Peyer's patch (tissue), 4 donors: ENCODE measurements at regions not wholly inside any gene's neighbourhood (a gene's known extent, or its start where the extent isn't known, plus 50 kb on each side); places are given as distances from the start of the nearest gene placed in this dataset.

Experiments
- POLR2A ChIP-seq, 2 donors: fragments of 450-650 bp; IDR thresholded peaks; one replicate each; pipeline ENCODE4 v1.5.1; 2017; ENCODE audit warnings: antibody characterized with exemption in 2 of 2, mild to moderate bottlenecking in 2 of 2, moderate library complexity in 2 of 2
- TF ChIP-seq, protein P1 (sequence below), 6 experiments: fragments of 450-650 bp in 4 of 6; fragments of 200-600 bp in 2 of 6; sonication (generic) in 1 of 6; IDR thresholded peaks; one replicate each; pipeline ENCODE4 v1.5.1; 2017 to 2019; ENCODE audit warnings: antibody characterized with exemption in 6 of 6, mild to moderate bottlenecking in 3 of 6, moderate library complexity in 1 of 6

DNA sequence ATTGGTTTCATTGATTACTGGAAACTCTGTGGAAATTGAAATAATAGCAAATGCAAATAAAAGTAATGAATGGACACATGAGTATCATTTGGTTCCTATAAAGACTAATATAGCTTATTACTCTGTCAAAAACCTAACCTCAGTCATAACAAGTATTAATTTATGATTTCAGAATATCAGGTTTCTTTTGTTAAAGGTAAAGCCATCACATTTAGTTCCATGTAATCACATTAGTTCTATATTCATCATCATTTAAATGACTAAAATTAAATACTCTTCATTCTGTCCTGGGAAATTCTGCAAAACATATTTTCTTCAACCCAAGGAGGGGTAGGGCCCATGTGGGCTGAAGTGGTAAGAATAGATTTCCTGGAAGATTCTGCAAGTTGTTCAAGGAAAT lies 68.2 kb upstream of the ANO3 start:
- TF ChIP-seq, protein P1, sequence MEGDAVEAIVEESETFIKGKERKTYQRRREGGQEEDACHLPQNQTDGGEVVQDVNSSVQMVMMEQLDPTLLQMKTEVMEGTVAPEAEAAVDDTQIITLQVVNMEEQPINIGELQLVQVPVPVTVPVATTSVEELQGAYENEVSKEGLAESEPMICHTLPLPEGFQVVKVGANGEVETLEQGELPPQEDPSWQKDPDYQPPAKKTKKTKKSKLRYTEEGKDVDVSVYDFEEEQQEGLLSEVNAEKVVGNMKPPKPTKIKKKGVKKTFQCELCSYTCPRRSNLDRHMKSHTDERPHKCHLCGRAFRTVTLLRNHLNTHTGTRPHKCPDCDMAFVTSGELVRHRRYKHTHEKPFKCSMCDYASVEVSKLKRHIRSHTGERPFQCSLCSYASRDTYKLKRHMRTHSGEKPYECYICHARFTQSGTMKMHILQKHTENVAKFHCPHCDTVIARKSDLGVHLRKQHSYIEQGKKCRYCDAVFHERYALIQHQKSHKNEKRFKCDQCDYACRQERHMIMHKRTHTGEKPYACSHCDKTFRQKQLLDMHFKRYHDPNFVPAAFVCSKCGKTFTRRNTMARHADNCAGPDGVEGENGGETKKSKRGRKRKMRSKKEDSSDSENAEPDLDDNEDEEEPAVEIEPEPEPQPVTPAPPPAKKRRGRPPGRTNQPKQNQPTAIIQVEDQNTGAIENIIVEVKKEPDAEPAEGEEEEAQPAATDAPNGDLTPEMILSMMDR (IDR thresholded peaks at IDR 0.05): no peak
- no peak for TF ChIP-seq POLR2A (IDR thresholded peaks at IDR 0.05)
